ENCODE measurements at regions not wholly inside any gene's neighbourhood (a gene's known extent, or its start where the extent isn't known, plus 50 kb on each side); places are given as distances from the start of the nearest gene placed in this dataset.

- no peak for TF ChIP-seq POLR2A (IDR thresholded peaks at IDR 0.05)
- no peak for TF ChIP-seq EP300 (IDR thresholded peaks at IDR 0.05; ENCODE audit: low read depth)
- no peak for TF ChIP-seq POLR2AphosphoS5 (IDR thresholded peaks at IDR 0.05)
- no peak for TF ChIP-seq CTCF (IDR thresholded peaks at IDR 0.05)
Measured at GRCh38 chr14:27078191-27078590, 480.4 kb upstream of the NOVA1 start.

GRCh38 chr14:27079716-27080115 is 481.9 kb upstream of the NOVA1 start:
- H3K36me3 ChIP-seq = no peaks in the 10 kb centered on the region
- no peaks in the 10 kb centered on the region for H3K27me3 ChIP-seq
- TF ChIP-seq EP300 (IDR thresholded peaks at IDR 0.05; ENCODE audit: low read depth) (no peak), POLR2AphosphoS5 (IDR thresholded peaks at IDR 0.05) (no peak), CTCF (IDR thresholded peaks at IDR 0.05) (no peak), POLR2A (IDR thresholded peaks at IDR 0.05) (no peak)
- no peak overlapping the region for H3K27ac ChIP-seq
- H3K4me1 ChIP-seq = no peaks in the 10 kb centered on the region
- no peaks in the 10 kb centered on the region for H3K9me3 ChIP-seq
- in situ Hi-C loops (cut with MboI; ENCODE audit: low pct_ligation_motif_present in 1 of 4, low pct_unique_long_range_greater_than_20kb in 1 of 4, low sequenced_read_pairs in 3 of 4) (no loop called here), intact Hi-C loops (cut with DNase I; ENCODE audit: low total_unique reads) (loop anchor here (5.0 kb wide), 1 partner anchor 122 kb away; no protein-coding TSS in a partner anchor)
- 77 to 86% methylated on average over 1 of the region's 1 CpG for whole genome bisulfite sequencing, 2 donors (ENCODE audit: low coverage in 1 of 2)
- DNase-seq = no peak
- H3K4me3 ChIP-seq = no peak overlapping the region

More at GRCh38 chr14:27078191-27078590, 480.4 kb upstream of the NOVA1 start:
- H3K4me3 ChIP-seq = no peak overlapping the region
- intact Hi-C loops (cut with DNase I; ENCODE audit: low total_unique reads) = no loop called here
- DNase-seq = no peak
- H3K27me3 ChIP-seq = no peaks in the 10 kb centered on the region
- in situ Hi-C loops (cut with MboI; ENCODE audit: low pct_ligation_motif_present in 1 of 4, low pct_unique_long_range_greater_than_20kb in 1 of 4, low sequenced_read_pairs in 3 of 4) = no loop called here
- no peaks in the 10 kb centered on the region for H3K36me3 ChIP-seq
- WGBS, 2 donors (ENCODE audit: low coverage in 1 of 2) = 70 to 81% methylated on average over 4 of the region's 4 CpGs
- no peaks in the 10 kb centered on the region for H3K4me1 ChIP-seq
- no peaks in the 10 kb centered on the region for H3K9me3 ChIP-seq
- no peak overlapping the region for H3K27ac ChIP-seq

GRCh38 chr14:27085500-27085899 is 487.7 kb upstream of the NOVA1 start:
- no peaks in the 10 kb centered on the region for H3K27me3 ChIP-seq
- in situ Hi-C loops (cut with MboI; ENCODE audit: low pct_ligation_motif_present in 1 of 4, low pct_unique_long_range_greater_than_20kb in 1 of 4, low sequenced_read_pairs in 3 of 4) (no loop called here), intact Hi-C loops (cut with DNase I; ENCODE audit: low total_unique reads) (no loop called here)
- no peak overlapping the region for H3K4me3 ChIP-seq
- no peak for DNase-seq
- no peak overlapping the region for H3K27ac ChIP-seq
- WGBS, 2 donors (ENCODE audit: low coverage in 1 of 2) = 31 to 62% methylated on average over 3 of the region's 3 CpGs
- TF ChIP-seq CTCF (IDR thresholded peaks at IDR 0.05) = no peak
- no peak for TF ChIP-seq EP300 (IDR thresholded peaks at IDR 0.05; ENCODE audit: low read depth)
- TF ChIP-seq POLR2A (IDR thresholded peaks at IDR 0.05) = no peak
- TF ChIP-seq POLR2AphosphoS5 (IDR thresholded peaks at IDR 0.05) = no peak
- H3K4me1 ChIP-seq = no peaks in the 10 kb centered on the region
- H3K36me3 ChIP-seq = no peaks in the 10 kb centered on the region
- H3K9me3 ChIP-seq = no peaks in the 10 kb centered on the region

GRCh38 chr14:27090716-27091115 is 492.9 kb upstream of the NOVA1 start:
- intact Hi-C loops (cut with DNase I; ENCODE audit: low total_unique reads) = no loop called here
- in situ Hi-C loops (cut with MboI; ENCODE audit: low pct_ligation_motif_present in 1 of 4, low pct_unique_long_range_greater_than_20kb in 1 of 4, low sequenced_read_pairs in 3 of 4) = no loop called here
- TF ChIP-seq POLR2A (IDR thresholded peaks at IDR 0.05) (no peak), POLR2AphosphoS5 (IDR thresholded peaks at IDR 0.05) (no peak), CTCF (IDR thresholded peaks at IDR 0.05) (no peak), EP300 (IDR thresholded peaks at IDR 0.05; ENCODE audit: low read depth) (no peak)
- H3K4me1 ChIP-seq = no peaks in the 10 kb centered on the region
- no peaks in the 10 kb centered on the region for H3K36me3 ChIP-seq
- no peak overlapping the region for H3K27ac ChIP-seq
- no peaks in the 10 kb centered on the region for H3K9me3 ChIP-seq
- no peak overlapping the region for H3K4me3 ChIP-seq
- no peaks in the 10 kb centered on the region for H3K27me3 ChIP-seq
- 79 to 82% methylated on average over 3 of the region's 3 CpGs for WGBS, 2 donors (ENCODE audit: low coverage in 1 of 2)
- no peak for DNase-seq
